ENCODE measurements at regions not wholly inside any gene's neighbourhood (a gene's known extent, or its start where the extent isn't known, plus 50 kb on each side); places are given as distances from the start of the nearest gene placed in this dataset.

- TF ChIP-seq CTCF (conservative IDR thresholded peaks at IDR 0.05; ENCODE audit: low read length) (no peak), EZH2phosphoT487 (IDR thresholded peaks at IDR 0.05; ENCODE audit: borderline replicate concordance) (no peak)
Measured at GRCh38 chr18:22471546-22472131, 53.9 kb upstream of the CTAGE1 start.
